ENCODE measurements at regions not wholly inside any gene's neighbourhood (a gene's known extent, or its start where the extent isn't known, plus 50 kb on each side); places are given as distances from the start of the nearest gene placed in this dataset.
A peak's percentile ranks its signal among the peaks of the same experiment; 100 is the strongest.
"Not testable (repeated sequence)": the region's sequence is repeated elsewhere in the genome, so short reads cannot be mapped to it uniquely, and the experiment has no call there.

GRCh38 chr3:35908366-35909232, 269.3 kb downstream of the ARPP21 start:
- intact Hi-C loops (cut with micrococcal nuclease) = no loop called here
- Histone ChIP-seq H3K4me1 (no peaks in the 10 kb centered on the region), H3K27ac (replicated peaks) (no peak overlapping the region), H3K9me3 (replicated peaks) (no peaks in the 10 kb centered on the region), H3K27me3 (ENCODE audit: low read depth) (no peaks in the 10 kb centered on the region), H3K4me3 (no peak overlapping the region), H3K36me3 (no peaks in the 10 kb centered on the region)
- TF ChIP-seq CTCF (IDR thresholded peaks at IDR 0.05; ENCODE audit: borderline replicate concordance) = peak; percentile 81
- DNase-seq = peak; percentile 27

GRCh38 chr3:35919160-35919559, 279.8 kb downstream of the ARPP21 start:
- H3K9me3 ChIP-seq (replicated peaks) = peaks cover 18% of the 10 kb centered on the region
- no peak for TF ChIP-seq CTCF (IDR thresholded peaks at IDR 0.05; ENCODE audit: borderline replicate concordance)
- H3K36me3 ChIP-seq = no peaks in the 10 kb centered on the region
- intact Hi-C loops (cut with micrococcal nuclease) = no loop called here
- H3K27ac ChIP-seq (replicated peaks) = no peak overlapping the region
- DNase-seq = no peak
- H3K4me3 ChIP-seq = no peak overlapping the region
- H3K4me1 ChIP-seq = no peaks in the 10 kb centered on the region
- H3K27me3 ChIP-seq (ENCODE audit: low read depth) = no peaks in the 10 kb centered on the region

- Histone ChIP-seq H3K36me3 (no peaks in the 10 kb centered on the region), H3K4me1 (no peaks in the 10 kb centered on the region), H3K9me3 (replicated peaks) (peaks cover 18% of the 10 kb centered on the region), H3K27me3 (ENCODE audit: low read depth) (no peaks in the 10 kb centered on the region), H3K27ac (replicated peaks) (no peak overlapping the region), H3K4me3 (no peak overlapping the region)
- no peak for DNase-seq
- TF ChIP-seq CTCF (IDR thresholded peaks at IDR 0.05; ENCODE audit: borderline replicate concordance) = no peak
- intact Hi-C loops (cut with micrococcal nuclease) = no loop called here
Measured at GRCh38 chr3:35921718-35922117, 282.4 kb downstream of the ARPP21 start.

GRCh38 chr3:35924070-35924469, 284.7 kb downstream of the ARPP21 start:
- DNase-seq; H3K27me3 ChIP-seq (ENCODE audit: low read depth); H3K4me3 ChIP-seq; H3K36me3 ChIP-seq; H3K4me1 ChIP-seq; intact Hi-C loops (cut with micrococcal nuclease); H3K27ac ChIP-seq (replicated peaks): not testable (repeated sequence)
- peak; percentile 36 for TF ChIP-seq CTCF (IDR thresholded peaks at IDR 0.05; ENCODE audit: borderline replicate concordance)
- H3K9me3 ChIP-seq (replicated peaks) = peaks cover 18% of the 10 kb centered on the region

GRCh38 chr3:35927441-35927840, 288.1 kb downstream of the ARPP21 start:
- Histone ChIP-seq H3K36me3 (no peaks in the 10 kb centered on the region), H3K4me3 (no peak overlapping the region), H3K27ac (replicated peaks) (no peak overlapping the region), H3K27me3 (ENCODE audit: low read depth) (no peaks in the 10 kb centered on the region), H3K4me1 (no peaks in the 10 kb centered on the region), H3K9me3 (replicated peaks) (no peaks in the 10 kb centered on the region)
- no peak for DNase-seq
- no peak for TF ChIP-seq CTCF (IDR thresholded peaks at IDR 0.05; ENCODE audit: borderline replicate concordance)
- intact Hi-C loops (cut with micrococcal nuclease) = no loop called here
